Keratinocyte (primary cell): ENCODE measurements at regions not wholly inside any gene's neighbourhood (a gene's known extent, or its start where the extent isn't known, plus 50 kb on each side); places are given as distances from the start of the nearest gene placed in this dataset.

Experiments
- DNase-seq: peaks from one replicate; pipeline ENCODE4 v3.0.0-alpha.2; 2011; ENCODE audit warnings: low read depth, missing footprints, low spot score
- FAIRE-seq: peaks from 2 replicates; lab custom pipeline; 2011; peaks lifted over from hg19 to GRCh38; lab: Jason Lieb, UNC
- H2AFZ ChIP-seq: 2 replicates; pipeline ENCODE4 v1.6.0; 2012; ENCODE audit warnings: low read length, control low read depth, inconsistent platforms; ENCODE audit not compliant: control insufficient read depth
- H3K27ac ChIP-seq: 2 replicates; pipeline ENCODE4 v1.5.1; 2011; ENCODE audit warnings: low read length; ENCODE audit not compliant: control insufficient read depth, insufficient read depth
- H3K27me3 ChIP-seq: 3 replicates; pipeline ENCODE4 v1.6.0; 2011; ENCODE audit warnings: low read length; ENCODE audit not compliant: control insufficient read depth, insufficient read depth; ENCODE audit errors: extremely low read depth
- H3K36me3 ChIP-seq, 2 experiments: 2 replicates in 1 of 2; 3 replicates in 1 of 2; pipeline ENCODE4 v1.5.1; 2011; ENCODE audit warnings: low read length in 2 of 2, mild to moderate bottlenecking in 1 of 2; ENCODE audit not compliant: control insufficient read depth in 2 of 2, insufficient read depth in 2 of 2; ENCODE audit errors: extremely low read depth in 1 of 2
- H3K4me1 ChIP-seq: 3 replicates; pipeline ENCODE4 v1.5.1; 2011; ENCODE audit warnings: low read length; ENCODE audit not compliant: control insufficient read depth, insufficient read depth; ENCODE audit errors: extremely low read depth
- H3K4me2 ChIP-seq: 3 replicates; pipeline ENCODE4 v1.6.0; 2011; ENCODE audit warnings: low read depth, low read length; ENCODE audit not compliant: control insufficient read depth, insufficient read depth; ENCODE audit errors: extremely low read depth
- H3K4me3 ChIP-seq, 3 experiments: fragments of 200-600 bp in 1 of 3; sonication (generic) in 1 of 3; 2 replicates in 2 of 3; 3 replicates in 1 of 3; pipeline ENCODE4 v1.5.1; 2011 to 2016; ENCODE audit warnings: low read length in 3 of 3, mild to moderate bottlenecking in 3 of 3, control low read depth in 2 of 3, inconsistent platforms in 1 of 3, low read depth in 1 of 3, mixed read lengths in 1 of 3, mixed run types in 1 of 3, moderate library complexity in 1 of 3; ENCODE audit not compliant: control insufficient read depth in 2 of 3, insufficient read depth in 2 of 3; ENCODE audit errors: extremely low read depth in 1 of 3
- H3K79me2 ChIP-seq: 2 replicates; pipeline ENCODE4 v1.6.0; 2012; ENCODE audit warnings: low read length; ENCODE audit not compliant: control insufficient read depth, insufficient read depth
- H3K9ac ChIP-seq: 3 replicates; pipeline ENCODE4 v1.6.0; 2011; ENCODE audit warnings: low read length; ENCODE audit not compliant: control insufficient read depth, insufficient read depth; ENCODE audit errors: extremely low read depth
- H3K9me1 ChIP-seq: 3 replicates; pipeline ENCODE4 v1.6.0; 2011; ENCODE audit warnings: low read length; ENCODE audit not compliant: control insufficient read depth, insufficient read depth; ENCODE audit errors: extremely low read depth
- H3K9me3 ChIP-seq: 2 replicates; pipeline ENCODE4 v1.5.1; 2012; ENCODE audit warnings: low read depth, low read length; ENCODE audit not compliant: control insufficient read depth
- H4K20me1 ChIP-seq: 3 replicates; pipeline ENCODE4 v1.6.0; 2011; ENCODE audit warnings: low read length; ENCODE audit not compliant: control insufficient read depth, insufficient read depth; ENCODE audit errors: extremely low read depth
- EZH2 ChIP-seq: IDR thresholded peaks from one replicate; pipeline ENCODE4 v1.6.1; 2012; ENCODE audit warnings: inconsistent platforms, mild to moderate bottlenecking, low read length, moderate library complexity
- dilution Hi-C: fragments of 300-500 bp; cut with MboI; formaldehyde crosslinking; loops from one replicate; pipeline ENCODE4 v1.7.0; 2020; ENCODE audit warnings: low sequenced_read_pairs; ENCODE audit not compliant: extremely low pct_ligation_motif_present
- TF ChIP-seq, protein P1 (sequence below), 3 experiments: IDR thresholded peaks in 1 of 3; conservative IDR thresholded peaks in 1 of 3; optimal IDR thresholded peaks in 1 of 3; 2 replicates in 2 of 3; 3 replicates in 1 of 3; pipeline versions ENCODE3 to v1.5.1; 2011; ENCODE audit warnings: low read length in 3 of 3, mild to moderate bottlenecking in 3 of 3, moderate library complexity in 2 of 3, control low read depth in 1 of 3, inconsistent platforms in 1 of 3; ENCODE audit not compliant: insufficient read depth in 2 of 3; ENCODE audit errors: extremely low read depth in 1 of 3

DNA sequence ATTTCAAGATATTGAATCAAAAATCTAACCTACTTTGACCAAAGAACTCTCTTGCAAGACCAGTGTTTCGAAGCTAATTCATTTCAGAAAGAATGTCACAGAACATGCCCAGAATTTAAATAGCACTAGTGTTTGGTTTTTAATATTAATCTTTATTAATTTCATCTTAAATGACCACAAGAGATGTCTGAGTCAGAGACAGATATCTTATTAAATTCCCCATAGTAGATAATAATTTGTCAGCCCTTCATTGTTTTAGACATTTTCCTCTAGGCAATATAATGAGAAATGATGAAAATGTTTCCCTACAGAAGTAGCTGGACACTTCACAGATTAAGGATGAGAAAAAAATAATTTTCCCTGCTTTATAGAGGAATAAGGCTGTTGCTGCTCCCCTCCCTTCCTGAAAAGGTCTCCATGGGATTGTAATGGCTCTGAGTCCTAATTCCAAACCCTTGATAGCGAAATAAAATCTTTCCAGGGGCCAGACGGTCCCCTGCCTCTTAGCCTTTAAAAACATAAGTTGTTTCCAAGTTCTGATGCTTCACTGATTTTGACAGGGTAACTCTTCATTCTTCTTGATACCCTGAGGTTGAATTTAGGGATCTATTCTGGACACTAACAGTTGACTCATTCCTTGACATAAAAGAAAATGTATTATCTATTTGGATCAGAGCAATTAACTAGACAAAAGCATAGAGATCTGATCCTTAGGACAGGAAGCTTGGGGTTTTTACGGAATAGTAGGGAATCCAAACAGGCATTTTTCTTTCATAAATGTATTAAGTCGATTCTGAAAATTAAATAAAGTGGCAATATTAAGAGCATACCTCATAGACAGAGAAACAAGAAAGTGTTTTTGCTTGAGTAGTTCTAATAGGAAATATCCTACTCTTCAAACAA, 820.8 kb downstream of the BRINP3 start:
- no peaks in the 10 kb centered on the region for H3K36me3 ChIP-seq
- H3K27ac ChIP-seq: no peak overlapping the region
- H3K79me2 ChIP-seq: no peaks in the 10 kb centered on the region
- dilution Hi-C loops: no loop called here
- H3K9me1 ChIP-seq: no peaks in the 10 kb centered on the region
- no peak overlapping the region for H2AFZ ChIP-seq
- H3K9me3 ChIP-seq: no peaks in the 10 kb centered on the region
- H3K4me3 ChIP-seq: no peak overlapping the region
- H3K9ac ChIP-seq: no peak overlapping the region
- no peaks in the 10 kb centered on the region for H4K20me1 ChIP-seq
- no peaks in the 10 kb centered on the region for H3K27me3 ChIP-seq
- DNase-seq: no peak
- TF ChIP-seq EZH2: no peak
- TF ChIP-seq, protein P1, sequence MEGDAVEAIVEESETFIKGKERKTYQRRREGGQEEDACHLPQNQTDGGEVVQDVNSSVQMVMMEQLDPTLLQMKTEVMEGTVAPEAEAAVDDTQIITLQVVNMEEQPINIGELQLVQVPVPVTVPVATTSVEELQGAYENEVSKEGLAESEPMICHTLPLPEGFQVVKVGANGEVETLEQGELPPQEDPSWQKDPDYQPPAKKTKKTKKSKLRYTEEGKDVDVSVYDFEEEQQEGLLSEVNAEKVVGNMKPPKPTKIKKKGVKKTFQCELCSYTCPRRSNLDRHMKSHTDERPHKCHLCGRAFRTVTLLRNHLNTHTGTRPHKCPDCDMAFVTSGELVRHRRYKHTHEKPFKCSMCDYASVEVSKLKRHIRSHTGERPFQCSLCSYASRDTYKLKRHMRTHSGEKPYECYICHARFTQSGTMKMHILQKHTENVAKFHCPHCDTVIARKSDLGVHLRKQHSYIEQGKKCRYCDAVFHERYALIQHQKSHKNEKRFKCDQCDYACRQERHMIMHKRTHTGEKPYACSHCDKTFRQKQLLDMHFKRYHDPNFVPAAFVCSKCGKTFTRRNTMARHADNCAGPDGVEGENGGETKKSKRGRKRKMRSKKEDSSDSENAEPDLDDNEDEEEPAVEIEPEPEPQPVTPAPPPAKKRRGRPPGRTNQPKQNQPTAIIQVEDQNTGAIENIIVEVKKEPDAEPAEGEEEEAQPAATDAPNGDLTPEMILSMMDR (optimal IDR thresholded peaks at IDR 0.05 in 1 of 3, IDR thresholded peaks at IDR 0.05 in 1 of 3, conservative IDR thresholded peaks at IDR 0.05 in 1 of 3; ENCODE audit: extremely low read depth in 1 of 3, insufficient read depth in 2 of 3, low read length in 3 of 3): no peak
- H3K4me2 ChIP-seq: no peak overlapping the region
- FAIRE-seq: no peak
- H3K4me1 ChIP-seq: peaks cover 6% of the 10 kb centered on the region

- Histone ChIP-seq H3K36me3 (no peaks in the 10 kb centered on the region), H3K4me3 (no peak overlapping the region), H2AFZ (peak overlapping the region; percentile 4), H4K20me1 (no peaks in the 10 kb centered on the region), H3K4me2 (no peak overlapping the region), H3K9me3 (no peaks in the 10 kb centered on the region), H3K27me3 (no peaks in the 10 kb centered on the region), H3K79me2 (no peaks in the 10 kb centered on the region), H3K27ac (no peak overlapping the region), H3K9me1 (no peaks in the 10 kb centered on the region), H3K4me1 (peaks cover 6% of the 10 kb centered on the region), H3K9ac (no peak overlapping the region)
- no peak for DNase-seq
- no peak for TF ChIP-seq EZH2
- TF ChIP-seq, protein P1 (optimal IDR thresholded peaks at IDR 0.05 in 1 of 3, IDR thresholded peaks at IDR 0.05 in 1 of 3, conservative IDR thresholded peaks at IDR 0.05 in 1 of 3; ENCODE audit: extremely low read depth in 1 of 3, insufficient read depth in 2 of 3, low read length in 3 of 3): no peak
- no peak for FAIRE-seq
- dilution Hi-C loops: no loop called here
Observed at GRCh38 chr1:189657715-189658114, 819.9 kb downstream of the BRINP3 start.
